HG03108 (cell line): ENCODE measurements at regions not wholly inside any gene's neighbourhood (a gene's known extent, or its start where the extent isn't known, plus 50 kb on each side); places are given as distances from the start of the nearest gene placed in this dataset.
A peak's percentile ranks its signal among the peaks of the same experiment; 100 is the strongest.

Experiments
- ATAC-seq: cut with Tn5 transposase; IDR thresholded peaks from one replicate; pipeline ENCODE4 v1.9.1; 2021; ENCODE audit warnings: moderate library complexity; ENCODE audit not compliant: unreplicated experiment

DNA sequence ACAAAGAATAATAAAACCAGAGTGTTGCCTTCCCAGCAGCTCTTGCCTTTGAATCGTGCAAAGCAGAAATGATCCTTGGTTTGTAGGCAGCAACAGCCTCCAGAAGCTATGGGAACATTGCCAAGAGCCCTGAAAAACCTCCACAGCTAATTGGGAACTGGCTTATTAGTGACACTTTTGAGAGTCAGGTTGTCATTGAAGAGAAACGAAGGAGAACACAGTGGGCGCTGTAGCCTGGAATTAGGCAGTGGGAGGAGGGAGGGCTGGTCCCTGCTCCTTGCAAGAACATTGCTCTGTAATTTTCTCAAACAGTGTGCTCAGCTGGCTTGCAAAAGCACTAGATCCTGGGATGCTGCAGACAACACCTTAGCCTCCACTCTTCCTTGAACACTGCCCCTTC is 331.5 kb upstream of the EMCN start:
- no peak for ATAC-seq

DNA sequence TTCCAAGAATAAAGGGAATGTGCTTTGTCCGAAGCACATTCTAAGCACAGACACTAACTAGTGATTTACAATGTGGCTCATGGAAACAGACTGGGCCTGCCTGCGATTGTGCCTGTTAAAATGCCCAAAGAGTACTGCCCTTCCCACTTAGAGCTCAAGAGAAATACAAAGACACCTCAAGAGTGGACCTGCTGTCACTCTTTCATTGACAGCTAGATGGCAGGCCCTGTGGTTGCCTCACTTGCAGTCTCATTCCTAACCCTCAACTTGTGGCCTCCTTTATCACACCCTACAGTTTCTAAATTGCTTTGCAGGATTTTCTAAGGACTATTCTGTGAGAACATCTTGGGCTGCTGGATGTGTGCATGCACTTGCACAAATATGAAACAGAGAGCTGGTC is 331.0 kb upstream of the EMCN start:
- ATAC-seq = no peak

DNA sequence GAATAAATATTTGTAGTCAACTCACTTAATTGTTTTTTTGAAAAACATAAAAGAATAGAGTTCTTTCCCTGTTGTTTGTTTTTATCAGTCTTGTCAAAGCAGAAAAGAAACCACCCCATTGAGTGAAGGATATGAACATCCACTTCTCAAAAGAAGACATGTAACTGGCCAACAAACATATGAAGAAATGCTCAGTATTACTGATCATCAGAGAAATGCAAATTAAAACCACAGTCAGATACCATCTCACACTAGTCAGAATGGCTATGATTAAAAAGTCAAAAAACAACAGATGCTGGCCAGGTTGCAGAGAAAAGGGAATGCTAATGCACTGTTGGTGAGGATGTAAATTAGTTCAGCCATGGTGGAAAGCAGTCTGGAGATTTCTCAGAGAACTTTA is 326.1 kb upstream of the EMCN start:
- no peak for ATAC-seq

DNA sequence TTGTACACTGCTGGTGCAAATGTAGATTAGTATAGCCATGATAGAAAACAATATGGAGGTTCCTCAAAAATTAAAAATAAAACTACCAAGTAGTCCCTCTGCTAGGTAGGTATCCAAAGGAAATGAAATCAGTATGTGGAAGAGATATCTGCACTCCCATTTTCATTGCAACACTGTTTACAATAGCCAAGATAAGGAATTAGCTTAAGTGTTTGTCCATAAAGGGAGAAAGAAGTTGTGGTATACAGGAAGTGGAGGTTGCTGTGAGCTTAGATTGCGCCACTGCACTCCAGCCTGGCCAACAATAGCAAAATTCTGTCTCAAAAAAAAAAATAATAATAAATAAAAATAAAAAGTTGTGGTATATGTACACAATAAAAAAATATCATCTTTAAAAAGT is 325.0 kb upstream of the EMCN start:
- ATAC-seq = no peak

DNA sequence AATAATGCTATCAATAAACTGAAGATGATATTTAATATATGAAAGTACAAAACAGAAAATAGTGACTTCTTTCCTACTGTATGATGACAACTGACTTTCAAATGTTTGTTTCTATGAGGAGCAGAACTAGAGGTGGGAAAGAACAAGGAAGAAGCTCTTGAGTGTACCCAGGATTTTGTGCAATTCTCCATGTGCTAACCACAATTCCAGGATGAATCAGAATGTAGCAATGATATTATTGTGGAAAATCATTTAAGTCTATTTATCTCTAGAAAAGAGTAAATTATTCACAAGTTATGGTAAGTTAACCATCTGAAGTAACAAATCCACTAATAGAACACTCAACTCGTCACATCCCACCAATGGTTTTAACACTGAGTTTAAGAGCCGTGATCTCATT is 324.1 kb upstream of the EMCN start:
- no peak for ATAC-seq

DNA sequence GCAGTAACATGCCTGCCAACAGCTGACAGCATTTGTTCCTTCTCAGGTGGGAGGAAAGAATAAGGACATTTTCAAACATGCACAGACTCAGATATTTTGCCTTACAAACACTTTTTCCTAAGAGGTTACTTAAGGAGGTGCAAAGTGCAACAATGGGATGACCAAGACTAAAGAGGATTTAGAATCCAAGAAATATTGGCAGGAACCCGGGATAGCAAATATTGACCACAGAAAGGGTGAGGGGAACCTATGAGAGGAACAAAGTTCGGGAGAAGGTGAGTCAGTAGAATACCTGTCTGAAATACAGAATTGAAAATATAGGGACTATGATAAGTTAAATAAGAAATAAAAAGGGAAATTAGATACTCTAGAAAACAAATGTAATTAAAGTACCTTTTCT is 321.9 kb upstream of the EMCN start:
- no peak for ATAC-seq

DNA sequence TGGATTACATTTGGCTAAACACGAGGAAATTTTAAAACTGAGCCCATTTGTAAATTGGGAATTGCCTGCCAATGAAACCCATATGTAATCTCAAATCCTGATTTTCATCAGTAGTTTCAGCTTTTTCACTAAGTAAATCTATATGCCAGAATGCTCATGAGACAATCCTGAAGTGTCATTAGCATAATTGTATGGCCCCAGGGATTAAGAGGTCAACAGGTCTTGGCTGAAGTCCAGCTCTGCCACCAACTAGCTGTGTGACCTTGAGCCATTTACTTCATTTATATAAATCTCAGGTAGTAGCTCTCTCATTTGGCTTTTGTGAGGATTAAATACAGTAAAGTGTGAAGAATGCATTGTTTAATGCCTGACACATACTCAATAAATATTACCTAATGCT is 320.5 kb upstream of the EMCN start:
- ATAC-seq = no peak

DNA sequence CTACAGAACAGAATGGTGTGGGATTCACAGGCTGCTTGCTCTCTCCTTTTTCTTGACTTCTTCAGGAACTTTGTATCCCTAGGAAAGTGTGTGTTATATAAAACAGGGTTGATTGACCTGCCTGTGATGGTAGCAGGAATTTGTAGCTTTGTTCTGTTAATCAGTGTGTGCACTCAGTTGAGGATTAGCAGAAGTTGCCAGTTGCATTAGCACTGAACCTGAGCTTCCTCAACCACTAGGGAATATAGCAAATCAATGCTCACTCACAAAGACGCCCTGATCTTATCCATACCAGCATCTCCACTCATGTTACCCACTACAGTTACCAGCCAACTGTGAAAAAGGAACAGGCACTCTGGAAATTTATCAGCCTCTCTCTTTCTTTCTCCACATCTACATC is 319.1 kb upstream of the EMCN start:
- no peak for ATAC-seq

DNA sequence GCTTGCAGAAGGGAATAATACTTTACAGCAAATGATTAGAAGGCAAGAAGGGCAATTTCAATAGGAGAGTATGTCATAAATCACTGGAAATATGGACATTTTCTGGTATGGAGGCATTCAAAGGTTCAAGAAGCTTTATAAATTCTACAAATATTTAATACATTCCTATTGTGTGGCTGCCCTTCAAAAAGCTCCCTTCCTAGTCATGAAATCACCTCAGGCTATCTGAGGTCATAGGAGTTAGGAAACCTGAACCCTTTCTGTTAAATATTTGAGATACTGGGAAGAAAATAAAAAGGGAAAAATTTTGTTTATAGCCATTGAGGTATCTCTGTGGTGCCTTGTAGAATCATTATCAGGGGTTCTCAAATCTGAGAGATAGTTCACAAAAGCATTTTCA is 316.8 kb upstream of the EMCN start:
- no peak for ATAC-seq

DNA sequence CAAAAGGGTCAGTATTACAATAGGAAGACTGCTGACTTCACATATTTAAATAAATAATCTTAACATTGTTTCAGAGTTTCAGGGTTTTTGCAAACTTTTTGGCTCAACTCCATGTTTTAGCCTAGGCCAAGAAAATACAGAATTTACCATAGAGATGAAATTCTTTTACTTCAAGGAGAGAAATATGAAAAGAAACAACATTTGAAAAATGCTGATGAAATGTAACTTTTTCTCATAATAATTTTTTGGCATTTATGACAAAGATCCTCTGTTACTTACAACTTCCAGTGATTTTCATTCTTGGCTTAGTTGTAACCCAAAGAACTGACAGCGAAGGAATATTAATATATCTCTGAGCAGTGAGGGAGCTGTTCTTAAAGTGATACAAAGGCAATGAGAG is 316.1 kb upstream of the EMCN start:
- no peak for ATAC-seq

DNA sequence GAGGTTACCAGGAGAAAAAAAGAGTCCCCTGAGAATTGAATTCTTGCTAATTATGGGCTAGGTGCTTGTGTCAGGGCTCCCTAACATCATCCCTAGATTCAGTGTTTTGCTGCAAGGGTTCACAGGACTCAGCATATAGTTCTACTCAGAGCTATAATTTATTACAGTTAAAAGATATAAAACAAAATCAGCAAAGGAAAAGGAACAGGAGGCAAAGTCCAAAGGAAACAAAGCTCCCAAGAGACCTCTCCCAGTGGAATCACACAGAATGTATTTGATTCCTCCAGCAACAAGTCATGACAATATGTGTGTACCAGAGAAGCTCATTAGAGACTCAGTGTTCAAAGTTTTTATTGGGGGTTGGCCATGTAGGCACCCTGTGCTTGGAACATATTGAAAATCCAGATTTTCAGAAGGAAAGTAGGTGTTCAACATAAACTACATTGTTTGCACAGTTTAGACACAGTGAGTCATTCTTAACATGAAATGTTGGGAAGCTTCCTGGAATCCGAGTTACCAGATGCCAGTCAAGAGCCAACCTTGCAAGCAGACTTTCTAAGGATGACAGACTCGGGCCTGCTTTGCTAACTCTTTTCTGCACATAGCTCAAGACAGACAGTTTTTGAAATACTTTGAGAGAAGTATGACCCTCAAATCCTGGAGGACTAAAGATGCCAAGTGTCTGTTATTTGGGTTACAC is 311.3 kb upstream of the EMCN start:
- no peak for ATAC-seq

DNA sequence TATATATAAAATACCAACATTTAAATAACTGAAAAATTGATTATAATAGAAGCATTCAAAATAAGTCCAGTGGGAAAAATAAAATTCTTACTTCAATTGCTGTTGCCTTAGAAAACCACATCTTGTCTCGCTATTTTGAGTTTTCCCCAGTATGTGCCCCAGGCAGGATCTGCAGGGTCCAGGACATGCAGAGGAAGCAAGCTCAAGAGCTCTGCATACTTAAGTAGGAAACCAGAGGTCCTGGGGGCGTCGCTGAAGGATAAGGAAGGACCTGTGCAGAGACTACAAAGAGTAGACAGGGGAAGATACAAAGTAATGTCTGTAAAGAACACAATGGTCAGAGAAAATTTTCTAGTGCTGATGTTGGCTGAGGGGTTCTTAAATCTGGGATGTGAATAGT is 310.5 kb upstream of the EMCN start:
- no peak for ATAC-seq

DNA sequence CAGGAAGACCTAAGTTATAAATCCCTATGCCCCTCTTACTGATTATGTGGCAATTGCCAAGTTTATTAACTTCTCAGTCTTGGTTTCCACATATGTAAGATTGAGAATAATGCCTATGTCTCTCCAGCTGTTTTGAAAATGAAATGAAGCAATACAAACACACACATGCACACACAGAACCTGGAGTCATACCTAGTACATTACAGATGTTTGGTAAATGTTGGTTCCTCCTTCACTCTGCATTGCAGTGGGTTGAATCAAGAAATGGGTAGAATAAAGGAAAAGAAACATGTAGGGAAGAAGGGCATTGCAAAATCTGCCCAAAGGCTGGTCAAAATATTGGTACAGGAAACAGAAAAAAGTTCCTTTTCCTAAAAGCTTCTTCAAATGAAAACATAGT is 309.9 kb upstream of the EMCN start:
- no peak for ATAC-seq

DNA sequence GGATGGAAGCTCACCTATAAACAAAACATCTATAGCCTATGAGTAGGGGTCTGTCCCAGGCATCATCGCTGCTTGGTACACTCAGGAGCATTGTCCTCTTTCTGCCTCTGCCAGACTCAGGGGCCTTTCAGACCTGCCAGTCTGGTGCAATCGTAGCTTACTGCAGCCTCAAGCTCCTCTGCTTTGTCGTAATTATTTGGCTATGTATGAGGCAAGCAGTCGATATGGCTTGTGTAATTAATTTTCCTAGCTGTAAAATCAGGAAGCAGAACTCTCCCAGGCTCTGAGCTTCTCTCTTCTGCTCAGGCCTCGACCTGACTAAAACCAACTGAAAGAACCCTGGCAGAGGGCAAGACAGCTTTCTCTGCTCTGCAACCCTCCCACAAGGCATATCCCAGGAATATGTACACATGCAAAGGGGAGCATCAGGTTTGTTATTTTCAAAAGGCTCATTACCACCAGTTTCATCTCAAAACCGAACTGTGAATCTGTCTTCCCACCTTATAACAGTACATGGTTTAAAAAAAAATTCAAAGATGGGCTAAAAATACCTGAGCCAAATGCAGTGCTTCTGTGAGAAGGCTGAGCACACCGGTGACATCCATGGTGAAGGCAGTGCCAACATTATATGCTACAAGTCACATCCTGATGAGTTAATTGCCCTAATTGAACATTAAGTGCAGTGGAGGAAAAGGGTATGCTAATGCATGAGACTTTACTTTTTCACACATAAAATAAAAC is 309.2 kb upstream of the EMCN start:
- no peak for ATAC-seq

DNA sequence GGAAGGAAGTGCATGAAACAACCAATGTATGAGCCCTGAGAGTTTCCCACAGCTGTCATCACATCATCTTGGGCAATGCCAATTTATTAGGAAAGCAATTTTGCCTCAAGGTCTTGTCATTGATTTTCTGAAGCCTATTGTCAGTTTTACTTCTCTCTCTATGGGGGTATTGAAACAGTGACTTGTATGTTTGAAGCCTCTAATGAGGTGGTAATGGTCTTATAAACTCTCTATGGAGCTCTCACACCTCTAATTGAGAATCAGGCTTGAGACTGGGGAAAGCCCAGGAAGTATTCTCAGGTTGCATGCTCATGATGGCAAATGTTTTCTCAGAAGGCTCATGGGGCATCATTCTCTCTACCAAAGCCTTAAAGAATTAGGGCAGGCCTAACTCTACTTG is 308.2 kb upstream of the EMCN start:
- ATAC-seq = no peak

DNA sequence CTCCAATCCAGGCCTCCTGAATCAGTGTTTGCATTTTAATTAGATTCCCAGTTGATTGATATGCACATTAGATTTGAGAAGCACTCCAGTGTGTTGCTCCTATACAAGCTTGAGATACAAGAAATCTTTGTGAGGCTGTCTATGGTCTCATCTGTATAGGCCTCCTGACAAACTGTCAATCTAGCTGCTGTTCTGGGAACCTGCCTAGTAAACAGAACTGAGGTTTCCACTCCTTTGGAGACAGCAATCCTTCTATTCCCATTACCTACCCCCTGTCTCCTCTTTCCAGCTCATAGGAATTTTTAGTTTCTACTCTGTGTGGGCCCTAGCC is 306.1 kb upstream of the EMCN start:
- ATAC-seq = peak; percentile 5

DNA sequence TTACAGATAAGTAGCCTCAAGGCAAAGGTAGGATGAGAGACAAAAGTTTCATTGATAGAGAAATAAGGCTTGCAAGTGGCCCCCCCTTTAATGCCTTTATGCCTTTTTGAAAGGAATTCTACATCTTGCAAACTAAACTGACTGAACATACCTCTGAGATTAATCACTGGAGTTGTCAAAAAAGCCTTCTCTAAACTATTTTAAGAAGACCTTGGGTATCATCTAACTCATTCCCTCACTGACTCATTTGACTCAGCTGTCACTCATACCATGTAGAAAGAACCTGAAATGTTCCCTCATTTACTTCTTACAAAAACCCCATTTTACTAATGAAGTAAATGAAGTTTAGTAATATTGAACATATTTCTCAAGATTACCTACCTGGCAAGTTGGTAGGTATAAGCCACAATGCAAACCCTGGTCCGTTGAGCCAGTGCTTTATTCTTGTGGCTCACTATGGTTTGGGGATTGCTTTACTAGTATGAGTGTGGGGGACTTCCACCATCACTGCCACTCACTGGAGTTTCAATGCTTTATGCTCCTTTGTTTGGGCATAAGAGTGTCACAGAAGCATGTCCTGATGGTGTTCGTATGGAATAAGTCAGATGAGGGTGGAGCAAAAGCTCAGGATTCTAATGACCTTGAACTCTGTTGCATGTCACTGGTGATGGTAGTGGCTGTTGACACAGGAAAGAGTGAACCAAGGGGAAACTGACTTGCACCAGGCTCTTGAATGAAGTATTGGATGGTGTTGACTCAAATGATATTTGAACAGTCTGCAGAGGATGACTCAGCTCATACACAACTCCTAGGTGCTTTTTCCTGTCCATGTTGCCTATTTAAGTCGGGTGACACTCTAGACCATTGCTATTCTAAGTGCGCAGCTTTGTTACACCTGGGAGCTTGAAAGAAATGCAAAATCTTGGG is 305.5 kb upstream of the EMCN start:
- peak; percentile 67 for ATAC-seq

DNA sequence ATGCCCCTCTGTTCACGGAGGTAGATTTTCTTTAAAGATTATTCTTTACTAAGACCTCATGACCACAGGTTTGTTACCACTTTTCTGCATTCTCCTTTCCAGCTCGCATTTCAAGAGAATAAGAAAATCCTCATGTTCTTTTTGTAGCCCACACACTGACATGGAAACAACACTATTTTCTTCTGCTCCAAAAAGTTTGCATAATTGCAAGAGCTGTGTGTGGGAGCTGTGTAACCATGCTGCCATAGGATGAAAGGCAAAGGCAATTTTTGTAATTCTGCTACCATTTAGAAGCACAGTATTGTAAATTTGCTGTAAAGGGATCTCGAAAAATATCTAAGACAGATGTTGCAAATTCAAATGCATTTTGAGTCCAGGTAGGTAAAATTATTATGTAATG is 302.4 kb upstream of the EMCN start:
- no peak for ATAC-seq

DNA sequence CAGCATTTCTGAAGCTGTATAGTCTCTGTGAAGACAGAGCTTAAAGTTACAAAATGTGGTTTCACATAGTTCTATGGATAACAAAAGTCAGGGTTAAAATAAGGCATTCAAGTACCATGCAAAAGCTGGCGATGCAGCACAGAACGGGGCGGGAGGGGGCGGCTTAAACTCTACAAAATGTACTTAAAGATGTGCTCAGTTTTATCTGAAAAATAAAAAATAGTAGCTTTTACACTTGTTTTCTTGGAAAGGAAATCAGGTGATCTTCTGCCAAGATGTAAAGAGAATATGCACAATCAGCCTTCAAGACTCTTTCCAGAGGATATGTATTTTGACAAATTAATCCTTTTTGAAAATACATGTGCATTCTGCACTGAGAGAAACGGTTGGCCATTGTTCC is 301.7 kb upstream of the EMCN start:
- ATAC-seq = no peak

DNA sequence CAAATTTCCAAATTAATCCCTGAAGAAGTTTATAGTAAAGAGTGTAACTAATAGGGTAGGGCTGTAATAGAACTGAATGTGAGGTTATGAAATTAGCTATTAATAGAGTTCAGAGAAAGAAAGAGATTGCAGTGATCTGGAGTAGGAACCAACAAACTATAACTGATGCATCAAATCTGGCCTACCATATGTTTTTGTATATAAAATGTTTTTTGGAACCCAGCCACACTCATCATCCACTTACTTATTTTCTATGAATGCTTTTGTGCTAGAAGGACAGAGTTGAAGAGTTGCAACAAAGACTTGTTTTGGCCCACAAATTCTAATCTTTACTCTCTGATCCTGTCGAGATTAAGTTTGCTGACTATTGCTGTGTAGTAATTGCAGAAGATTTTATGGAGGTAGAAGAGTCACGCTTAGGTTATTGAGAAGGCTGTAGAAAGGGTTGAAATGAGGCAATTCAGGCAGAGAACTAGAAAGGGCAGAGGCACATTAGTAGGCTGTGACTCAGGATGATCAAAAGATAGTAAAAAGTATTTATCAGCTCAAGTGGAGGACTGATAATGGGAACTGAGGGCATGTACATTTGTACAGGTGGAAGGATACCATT is 298.7 kb upstream of the EMCN start:
- ATAC-seq = no peak

DNA sequence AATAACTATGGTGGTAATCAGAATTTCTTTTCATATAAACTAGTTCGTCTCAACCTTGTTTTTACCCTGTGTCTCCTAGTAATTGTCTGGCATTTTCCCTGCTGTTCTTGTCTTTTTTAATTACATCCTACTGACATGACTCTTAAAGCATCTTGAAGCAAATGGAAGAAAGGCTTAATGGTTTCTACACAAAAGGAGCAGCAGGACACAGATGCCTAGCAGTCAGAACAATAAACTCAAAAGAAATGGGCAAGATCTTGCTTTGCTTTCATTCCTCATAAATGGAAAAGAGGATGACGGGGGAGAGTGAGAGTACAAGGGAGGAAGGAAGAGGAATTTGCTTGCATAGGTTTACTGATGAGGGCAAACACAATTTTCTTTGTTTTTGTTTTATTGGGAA is 293.2 kb upstream of the EMCN start:
- ATAC-seq = no peak

DNA sequence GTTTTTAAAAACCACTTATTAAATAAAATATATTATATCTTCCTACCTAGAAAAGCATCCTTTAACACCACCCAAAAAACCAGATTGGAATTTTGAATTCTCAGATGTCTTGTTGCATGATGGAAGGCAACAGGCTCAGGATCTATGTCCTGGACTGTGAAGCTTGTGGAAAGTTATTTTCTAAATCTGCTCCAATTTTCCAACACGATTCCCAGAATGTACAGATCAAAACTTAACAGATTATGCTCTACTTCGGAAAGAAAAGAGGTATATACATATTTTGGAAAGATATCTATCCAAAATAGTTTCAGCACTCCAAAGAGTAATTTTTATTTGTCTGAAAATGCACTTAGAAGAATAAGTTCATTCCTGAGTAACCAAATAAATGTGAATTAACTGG is 291.7 kb upstream of the EMCN start:
- no peak for ATAC-seq
